IPS DF 4.7 (cell line): ENCODE measurements at regions not wholly inside any gene's neighbourhood (a gene's known extent, or its start where the extent isn't known, plus 50 kb on each side); places are given as distances from the start of the nearest gene placed in this dataset.

Experiments used
- DNase-seq: peaks from one replicate; pipeline ENCODE4 v3.0.0-alpha.2; 2013; ENCODE audit warnings: low spot score; ENCODE audit errors: extremely low read depth

DNA sequence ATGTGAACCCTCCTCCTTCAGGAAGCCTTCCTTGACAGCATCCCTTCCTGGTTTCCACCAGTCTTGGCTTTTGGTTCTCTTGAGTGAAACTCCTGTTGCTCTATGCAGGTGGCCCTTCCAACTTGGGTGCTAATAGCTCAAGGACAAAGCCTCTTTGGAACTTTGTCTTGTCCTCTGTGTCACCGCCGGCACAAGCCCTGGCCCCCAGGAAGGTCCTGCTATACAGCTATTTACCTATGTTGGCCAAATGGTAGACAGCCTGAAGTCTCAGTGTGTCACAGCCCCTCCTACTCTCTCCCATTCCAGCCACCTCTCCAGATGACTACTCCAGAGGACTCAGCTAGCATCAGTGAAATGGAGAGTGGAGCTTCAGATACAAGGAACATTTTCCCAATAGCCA, 94.7 kb upstream of the ZNF618 start:
- no peak for DNase-seq

DNA sequence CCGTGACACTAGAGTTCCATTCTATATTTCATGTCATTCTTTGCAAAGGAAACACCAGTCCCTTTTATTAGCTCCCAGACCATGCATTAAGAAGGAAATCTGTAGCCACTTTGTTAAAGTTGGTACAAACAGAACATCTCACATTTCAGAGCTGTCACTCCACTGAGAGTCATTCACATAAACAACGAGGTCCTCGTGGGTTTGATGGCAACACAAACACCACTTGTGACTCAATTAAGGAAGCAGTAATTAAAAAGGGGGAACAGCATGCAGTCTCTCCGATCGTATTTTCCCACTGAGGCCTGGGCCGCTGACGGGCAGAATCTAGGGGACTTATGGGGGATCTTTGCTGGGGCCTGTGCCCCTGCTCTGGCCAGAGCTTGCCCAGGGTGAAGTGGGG, 94.2 kb upstream of the ZNF618 start:
- no peak for DNase-seq

DNA sequence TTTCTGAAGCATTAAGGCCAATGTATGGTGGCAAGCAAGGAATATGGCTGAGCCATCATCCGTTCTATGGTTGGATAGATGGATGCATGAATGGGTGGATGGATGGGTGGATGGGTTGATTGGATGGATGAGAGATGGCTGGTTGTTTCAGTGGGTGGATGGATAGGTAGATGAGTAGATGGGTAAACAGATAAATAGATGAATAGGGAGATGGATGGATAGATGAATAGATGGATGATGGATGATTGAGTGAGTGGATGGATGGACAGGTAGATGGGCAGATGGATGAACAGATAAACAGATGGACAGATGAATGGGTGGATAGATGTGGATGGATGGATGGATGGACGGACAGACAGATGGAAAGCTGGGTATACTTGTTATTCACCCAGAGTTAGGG, 92.6 kb upstream of the ZNF618 start:
- no peak for DNase-seq

DNA sequence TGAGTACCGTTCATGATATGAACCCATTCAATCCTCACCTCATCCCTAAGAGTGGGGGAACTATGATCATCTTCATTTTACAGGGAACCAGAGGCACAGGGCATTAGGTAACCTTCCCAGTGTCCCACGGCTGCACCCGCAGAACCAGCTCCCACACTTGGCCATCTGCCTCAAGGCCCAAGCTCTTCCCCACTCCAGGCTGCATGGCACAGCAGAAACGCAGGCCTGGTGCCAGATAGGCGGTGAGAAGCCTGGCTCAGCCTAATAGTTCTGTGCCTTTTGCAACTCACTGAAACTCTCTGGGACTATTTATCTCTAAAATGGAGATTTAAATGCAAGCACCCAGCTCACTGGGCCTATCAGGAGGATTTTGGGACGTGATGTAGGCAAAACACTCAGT, 90.8 kb upstream of the ZNF618 start:
- no peak for DNase-seq

DNA sequence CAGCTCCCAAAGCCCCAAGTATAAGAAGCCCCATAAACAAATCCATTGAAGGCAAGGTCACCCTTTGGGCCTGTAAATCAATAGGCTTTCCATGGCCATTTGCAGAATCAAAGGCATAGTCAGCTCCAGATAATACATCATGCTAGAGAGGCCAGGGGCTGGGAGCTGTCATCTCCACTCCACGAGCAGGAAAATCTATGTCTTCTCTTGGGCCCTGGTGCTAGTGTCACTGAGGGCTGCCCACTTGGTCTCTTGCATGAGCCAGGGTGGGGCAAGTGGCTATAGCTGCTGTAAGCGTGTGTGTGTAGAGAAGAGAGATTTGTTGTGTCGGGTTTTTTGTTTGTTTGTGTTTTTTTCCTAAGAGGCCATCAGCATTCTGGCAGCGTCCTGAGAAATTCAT, 90.0 kb upstream of the ZNF618 start:
- no peak for DNase-seq

DNA sequence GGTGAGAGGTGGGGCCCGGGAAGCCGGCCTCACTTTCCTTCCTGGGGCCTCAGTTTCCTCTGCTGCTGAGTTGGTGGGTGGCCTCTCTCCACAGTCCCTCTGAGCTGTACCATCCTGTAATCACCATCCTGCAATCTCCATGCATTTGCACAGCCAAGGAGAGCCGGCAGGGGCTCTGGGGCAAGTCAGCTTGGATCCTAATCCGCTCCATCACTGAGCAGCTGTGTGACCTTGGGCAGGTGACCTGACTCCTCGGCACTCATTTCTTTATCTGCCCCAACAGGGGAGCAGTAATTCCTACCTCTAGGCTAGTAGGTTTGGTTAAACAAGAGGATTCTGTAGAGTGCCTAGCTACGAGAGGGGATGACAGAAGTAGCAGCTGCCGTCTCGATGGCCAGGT, 88.2 kb upstream of the ZNF618 start:
- no peak for DNase-seq

DNA sequence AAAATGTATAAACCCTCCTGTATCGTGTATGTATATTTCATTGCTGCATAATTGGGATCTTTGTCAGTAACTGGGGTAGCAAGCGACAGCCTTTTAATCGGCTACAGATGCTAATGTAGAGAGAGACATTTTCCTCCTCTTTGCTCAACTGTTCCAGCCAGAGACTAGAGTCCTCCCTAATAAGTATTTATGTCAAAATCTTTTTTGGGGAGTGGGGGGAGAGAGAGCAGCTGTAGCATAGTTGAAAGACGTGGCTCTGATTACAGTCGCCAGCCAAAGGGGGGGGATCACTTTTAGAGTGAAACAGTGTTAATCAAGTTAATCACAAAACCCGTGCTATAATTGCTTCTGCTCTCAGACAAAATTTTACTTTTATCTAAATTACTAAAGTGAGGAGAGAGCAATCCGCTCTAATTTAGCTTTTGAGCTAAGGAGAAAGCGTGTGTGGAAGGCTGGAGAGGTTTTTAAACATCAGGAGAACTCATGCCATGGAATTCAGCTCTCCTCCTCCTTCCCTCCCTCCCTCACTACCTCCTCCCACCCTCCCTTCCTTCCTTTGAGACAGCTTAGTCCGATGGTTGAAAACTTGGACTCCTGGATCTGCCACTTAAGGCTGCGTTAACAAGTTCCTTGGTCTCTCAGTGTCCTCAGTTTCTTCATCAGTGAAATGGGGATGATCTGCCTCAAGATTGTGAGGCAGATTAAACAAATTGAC, 87.3 kb upstream of the ZNF618 start:
- no peak for DNase-seq

DNA sequence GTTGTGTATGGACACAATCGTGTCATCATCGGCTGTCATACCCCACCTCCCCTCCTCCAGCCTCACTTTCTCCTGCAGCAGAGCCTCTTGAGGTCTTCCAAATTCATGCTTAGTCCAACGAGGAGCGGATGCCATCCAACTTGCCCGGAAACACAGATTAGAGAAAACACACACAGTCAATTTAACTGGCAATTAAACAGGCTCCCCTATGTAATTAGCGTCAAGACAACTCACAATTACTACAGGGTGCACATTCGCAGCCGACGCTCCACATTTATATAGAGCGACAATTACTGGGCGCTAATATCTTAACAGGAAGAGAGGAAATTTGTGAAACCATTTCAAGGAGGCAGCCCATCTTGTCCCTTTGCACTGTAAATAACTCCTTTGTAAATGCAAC, 86.0 kb upstream of the ZNF618 start:
- DNase-seq: no peak

DNA sequence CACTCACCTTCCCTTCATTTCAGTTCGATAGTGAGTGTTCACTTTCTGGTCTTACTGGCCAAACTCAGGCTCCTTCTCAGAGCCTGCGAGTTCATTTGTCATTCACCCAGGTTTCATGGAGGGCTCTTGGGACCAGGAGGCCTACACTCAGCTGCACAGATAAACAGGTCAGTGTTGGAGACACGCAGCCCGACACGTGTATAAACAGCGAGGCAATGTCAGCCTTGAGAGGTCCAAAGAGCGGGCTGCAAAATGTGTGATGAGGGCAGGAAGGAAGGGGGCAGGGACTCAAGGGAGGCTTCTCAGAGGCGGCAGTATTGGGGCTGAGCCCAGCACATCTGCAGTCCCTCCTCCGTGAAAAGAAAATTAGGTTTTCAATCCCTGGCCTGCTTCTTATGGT, 82.6 kb upstream of the ZNF618 start:
- DNase-seq: no peak

DNA sequence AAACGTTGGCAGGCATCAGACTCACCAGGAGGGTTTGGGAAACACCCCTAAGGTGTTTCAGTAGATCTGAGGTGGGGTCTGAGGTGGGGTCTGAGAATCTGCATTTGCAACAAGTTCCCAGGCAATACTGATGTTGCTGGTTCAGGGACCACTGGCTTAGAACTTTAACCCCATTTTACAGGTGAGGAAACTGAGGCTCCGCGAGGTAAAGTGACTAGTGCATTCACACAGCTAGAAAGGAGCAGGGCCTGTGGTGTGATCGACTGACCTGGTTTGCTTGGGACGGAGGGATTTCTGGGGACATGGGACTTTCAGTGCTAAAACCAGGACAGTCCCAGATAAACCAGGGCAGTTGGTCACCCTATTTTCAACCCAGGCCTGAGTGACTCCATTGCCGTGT, 81.4 kb upstream of the ZNF618 start:
- no peak for DNase-seq

DNA sequence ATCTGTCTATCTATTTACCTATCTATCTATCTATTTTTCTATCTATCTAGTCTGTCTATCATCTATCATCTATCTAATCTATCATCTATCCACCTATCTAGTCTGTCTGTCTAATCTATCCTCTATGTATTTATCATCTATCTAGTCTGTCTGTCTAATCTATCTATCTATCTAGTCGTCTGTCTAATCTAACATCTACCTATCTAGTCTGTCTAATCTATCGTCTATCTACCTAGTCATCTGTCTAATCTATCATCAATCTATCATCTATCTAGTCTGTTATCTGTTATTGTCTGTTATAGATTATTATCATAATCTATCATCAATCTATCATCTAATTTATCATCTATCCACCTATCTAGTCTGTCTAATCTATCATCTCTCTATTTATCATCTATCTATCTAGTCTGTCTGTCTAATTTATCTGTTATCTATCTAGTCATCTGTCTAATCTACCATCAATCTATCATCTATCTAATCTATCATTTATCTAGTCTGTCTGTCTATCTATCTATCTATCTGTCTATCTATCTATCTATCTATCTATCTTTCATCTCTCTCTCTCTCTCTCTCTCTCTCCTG, 80.2 kb upstream of the ZNF618 start:
- no peak for DNase-seq

DNA sequence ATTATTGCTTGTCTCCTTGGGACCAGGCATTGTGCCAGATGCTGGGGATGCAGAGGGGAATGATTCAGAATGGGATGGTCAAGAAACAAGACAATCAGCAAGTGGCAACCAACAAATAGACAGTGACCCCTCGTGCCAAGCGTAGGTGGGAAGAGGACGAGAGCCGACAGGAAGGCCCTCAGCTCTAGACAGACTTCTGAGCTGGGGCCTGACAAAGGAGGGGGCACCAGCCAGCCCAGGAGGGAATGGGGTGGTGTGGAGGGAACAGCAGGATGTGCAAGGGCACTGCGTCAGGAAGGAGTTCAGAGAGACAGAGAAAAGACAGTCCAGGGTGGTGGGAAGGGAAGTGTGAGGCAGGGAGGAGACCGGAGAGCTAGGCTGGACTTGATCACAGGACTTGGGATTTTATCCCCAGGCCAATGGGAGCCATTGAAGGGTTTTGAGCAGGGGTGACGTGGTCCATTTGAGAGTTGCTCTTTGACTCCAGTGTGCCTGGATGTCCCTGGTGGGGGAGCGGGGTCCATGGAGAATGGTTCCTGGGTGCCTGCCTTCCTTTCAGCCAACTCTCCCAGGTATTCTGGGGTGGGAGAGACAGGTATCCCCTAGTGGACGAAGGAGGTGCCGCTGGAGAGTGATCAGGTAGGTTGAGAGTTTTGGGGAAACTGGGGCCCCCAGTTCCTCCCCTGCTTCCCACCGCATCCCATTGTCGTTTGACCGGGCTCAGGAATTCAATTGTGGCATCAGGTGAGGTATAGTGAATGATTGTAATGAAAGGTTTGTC, 79.3 kb upstream of the ZNF618 start:
- DNase-seq: no peak

DNA sequence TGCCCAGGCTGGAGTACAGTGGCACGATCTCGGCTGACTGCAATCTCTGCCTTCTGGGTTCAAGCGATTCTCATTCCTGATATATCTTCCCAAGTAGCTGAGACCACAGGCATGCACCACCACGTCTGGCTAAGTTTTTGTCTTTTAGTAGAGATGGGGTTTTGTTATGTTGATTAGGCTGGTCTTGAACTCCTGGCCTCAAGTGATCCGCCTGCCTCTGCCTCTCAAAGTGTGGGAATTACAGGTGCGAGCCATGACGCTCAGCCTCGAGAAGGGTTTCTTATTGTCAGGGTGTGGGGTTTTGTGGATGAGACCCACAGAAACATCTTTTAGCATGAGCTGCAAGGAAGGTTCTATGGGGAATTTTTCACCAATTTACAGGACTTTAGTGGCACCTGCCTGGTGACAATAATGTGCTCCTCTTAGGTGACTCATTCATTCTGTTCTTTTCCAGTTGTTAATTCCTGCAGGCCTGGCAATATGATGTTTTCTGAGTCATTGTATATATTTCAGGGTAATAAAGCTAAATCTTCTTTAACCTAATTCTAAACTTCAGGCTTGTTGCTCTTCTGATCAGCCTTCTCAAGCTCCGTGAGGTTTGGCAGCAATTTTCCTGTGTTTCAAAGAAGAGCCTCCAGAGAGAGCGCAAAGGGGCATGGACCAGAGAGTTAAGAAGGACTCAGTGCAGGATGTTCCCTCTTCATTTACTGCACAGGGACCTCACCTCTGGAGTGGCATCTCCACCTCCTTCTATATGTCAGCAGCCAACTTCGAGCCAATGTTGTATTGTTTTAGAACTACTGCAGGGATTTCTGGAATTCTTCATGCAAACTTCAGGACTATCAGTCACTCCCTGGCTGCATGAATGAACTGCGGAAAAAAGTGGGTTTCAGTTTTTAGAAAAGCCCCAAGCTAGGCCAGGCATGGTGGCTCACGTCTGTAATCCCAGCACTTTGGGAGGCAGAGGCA, 77.8 kb upstream of the ZNF618 start:
- no peak for DNase-seq

DNA sequence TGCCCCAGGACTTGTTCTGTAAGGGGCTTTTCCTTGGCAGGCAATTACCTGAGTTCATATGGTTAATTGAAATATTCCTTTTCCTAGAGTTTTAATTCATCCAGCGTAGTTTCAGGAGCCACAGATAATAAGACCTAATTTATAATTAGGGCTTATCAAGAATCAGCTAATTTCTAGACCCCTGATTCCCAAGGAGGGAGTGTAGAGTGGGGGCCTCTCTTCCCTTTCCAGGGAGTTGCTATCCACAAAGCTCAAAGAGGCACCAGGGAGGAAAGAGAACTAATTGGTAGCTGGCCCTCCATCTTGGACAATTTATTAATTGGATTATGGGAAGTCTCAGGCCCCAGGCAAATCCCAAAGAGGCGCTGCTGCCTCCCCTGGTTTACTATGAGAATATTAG, 75.8 kb upstream of the ZNF618 start:
- DNase-seq: no peak

DNA sequence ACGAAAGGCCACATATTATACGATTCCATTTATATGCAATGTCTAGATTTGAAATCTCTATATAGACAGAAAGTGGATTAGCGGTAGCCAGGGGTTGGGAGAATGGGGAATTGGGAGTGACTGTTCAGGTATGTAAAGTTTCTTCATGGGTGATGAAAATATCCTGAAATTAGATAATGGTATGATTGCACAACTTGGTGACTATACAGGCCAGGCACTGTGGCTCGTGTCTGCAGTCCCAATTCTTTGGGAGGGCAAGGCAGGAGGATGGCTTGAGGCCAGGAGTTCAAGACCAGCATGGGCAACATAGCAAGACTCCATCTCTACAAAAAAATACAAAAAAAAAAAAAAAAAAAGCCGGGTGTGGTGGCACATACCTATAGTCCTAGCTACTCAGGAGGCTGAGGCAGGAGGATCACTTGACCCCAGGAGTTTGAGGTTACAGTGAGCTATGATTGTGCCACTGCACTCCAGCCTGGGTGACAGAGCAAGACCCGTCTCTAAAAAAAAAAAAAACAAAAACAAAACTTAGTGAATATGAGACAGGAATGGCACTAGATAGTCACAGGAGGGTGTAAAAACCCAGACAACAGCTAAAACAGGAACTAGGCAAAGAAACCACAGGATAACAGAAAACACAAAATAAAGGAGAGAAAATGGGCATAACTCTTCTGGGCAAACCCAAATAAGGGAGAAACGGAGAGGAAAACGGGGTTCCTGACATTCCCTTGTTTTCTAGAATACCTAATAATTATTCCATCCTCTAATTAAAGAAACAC, 72.1 kb upstream of the ZNF618 start:
- DNase-seq: no peak

DNA sequence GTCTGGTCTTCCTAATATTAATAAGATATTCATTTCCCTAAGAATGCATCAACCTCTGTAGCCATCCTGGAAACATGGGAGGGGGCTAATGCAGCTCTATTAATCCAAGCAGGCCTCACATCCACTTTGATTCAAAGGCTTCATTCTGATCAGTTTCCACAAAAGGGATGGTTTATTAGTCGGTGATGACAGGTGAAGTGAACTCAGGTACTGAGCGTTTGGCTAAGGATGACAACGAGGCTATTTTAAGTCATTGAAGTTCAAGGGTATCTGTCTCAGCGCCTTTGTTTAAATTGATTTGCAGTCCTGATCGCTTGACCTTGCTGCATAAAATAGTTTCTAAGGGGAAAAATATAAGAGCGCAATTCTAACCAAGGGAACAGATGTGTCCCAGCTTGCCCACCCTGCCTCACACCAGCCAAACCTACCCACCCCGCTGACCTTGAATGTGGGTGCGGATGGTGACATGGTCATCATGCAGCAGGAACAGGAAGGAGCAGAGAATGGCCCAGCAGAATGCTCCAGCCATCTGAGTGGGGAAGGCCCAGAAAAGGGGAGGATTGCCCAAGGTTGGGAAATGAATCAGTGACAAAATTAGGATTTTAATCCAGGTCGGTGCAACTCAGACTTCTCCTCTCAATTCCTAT, 70.5 kb upstream of the ZNF618 start:
- DNase-seq: no peak

DNA sequence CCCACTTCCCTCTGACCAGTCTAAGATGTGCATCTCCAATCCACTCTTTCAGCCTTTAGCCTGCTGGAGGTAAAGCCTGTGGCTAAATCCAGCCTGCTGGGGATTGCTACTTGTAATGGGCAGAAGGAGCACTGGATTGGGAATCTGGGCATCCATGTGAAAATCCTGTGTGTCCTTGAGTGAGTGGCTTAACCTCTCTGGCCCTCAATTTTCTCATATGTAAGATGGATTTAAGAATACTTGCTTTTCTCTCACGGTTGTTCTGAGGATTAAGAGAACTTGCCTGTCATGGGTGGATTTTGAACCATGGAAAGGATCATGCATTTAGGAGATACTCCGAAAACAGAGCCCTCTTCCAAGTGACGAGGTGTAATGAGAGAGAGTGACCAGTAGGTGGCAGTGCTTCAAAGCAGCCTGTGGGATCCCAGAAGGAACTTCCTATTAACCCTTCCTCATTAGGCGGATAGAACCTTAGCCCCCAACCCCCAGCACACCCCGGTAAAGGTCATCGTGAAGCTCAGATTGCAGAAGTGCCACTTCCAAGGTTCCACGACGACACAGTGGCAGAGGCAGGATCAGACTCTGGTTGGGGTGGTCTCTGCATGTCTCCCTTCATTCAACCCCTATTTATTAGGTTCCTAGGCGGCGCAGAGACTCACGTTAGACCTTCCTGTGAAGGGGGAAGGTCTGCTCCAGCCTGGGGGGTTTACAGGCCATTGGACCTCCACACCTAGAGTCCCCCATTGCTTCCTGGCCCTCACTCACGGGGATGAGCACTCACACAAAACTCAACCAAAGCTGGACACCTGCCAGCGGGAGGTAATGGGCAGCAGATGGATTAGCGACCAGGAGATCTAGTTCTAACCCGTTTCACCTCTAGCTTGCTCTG, 68.7 kb upstream of the ZNF618 start:
- peak; percentile 64 for DNase-seq

DNA sequence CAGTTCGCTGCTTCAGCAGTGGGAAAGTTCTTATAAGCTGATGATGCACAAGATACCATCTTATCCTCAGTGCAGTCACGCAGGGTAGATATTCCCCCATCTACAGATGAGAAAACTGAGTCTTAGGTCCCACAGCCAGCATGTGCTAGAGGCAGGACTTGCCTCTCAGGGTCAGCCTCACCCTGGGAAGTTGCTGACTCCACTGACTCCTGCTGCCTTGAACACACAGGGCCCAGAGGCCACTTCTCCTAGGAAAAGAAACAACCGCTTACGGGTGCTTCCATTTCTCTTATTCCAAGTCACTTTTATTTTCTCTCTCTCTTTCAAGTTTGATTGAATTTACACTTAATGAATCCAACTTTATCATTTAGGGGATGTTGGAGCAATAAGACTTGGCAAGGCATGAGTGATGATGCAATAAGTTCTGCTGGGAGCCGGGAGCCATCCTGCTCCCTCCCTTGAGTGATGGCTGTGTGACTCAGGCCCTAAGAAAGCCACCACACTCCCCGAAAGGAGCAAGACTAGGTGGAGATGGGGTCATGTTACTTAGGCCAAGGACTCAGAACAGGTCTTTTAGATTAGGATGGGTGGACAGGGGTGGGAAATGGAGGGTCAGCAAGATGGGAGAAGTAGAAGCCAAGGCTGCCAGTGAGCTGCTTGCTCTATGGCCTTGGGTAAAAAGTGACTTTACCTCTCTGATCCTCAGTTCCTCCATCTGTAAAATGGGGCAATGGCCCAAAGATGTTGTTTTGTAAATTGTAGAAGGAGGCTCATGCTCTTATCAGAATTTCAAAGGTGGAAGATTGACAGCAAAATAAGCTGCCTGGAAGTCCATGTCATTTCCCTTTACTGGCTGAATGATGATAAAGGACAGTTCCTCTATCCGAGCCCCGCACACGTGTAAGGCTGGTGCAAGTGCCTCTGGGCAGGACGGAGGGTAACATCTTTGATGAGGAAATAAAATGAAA, 67.4 kb upstream of the ZNF618 start:
- DNase-seq: no peak
